ENCODE measurements at regions not wholly inside any gene's neighbourhood (a gene's known extent, or its start where the extent isn't known, plus 50 kb on each side); places are given as distances from the start of the nearest gene placed in this dataset.

DNA sequence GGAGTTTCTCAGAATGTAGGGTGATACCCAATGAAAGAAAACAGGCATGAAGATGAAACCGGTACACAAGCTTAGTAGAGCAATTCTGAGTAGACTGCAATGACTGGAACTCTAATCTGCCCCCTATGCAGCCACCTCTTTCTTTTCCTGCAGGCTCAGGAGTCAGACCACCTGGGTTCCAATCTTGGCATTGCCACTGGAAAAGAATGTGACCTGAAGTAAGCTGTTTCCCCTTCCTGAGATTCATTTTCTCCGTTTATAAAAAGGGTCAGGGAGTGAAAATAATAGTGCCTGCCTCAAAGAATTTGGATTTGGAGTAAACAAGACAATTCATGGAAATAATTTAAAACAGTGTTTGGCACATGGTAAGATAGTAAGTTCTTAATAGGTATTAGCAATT is 1464.0 kb downstream of the PCDH7 start:
- Mint-ChIP-seq H3K27me3 (ENCODE audit: insufficient read depth) (no peaks in the 10 kb centered on the region), H3K36me3 (ENCODE audit: low read depth) (no peaks in the 10 kb centered on the region), H3K9me3 (peaks cover 30% of the 10 kb centered on the region), H3K27ac (no peak overlapping the region), H3K4me3 (no peak overlapping the region), H3K4me1 (ENCODE audit: low read depth) (no peaks in the 10 kb centered on the region)
- DNase-seq = no peak
- TF ChIP-seq, protein P1, sequence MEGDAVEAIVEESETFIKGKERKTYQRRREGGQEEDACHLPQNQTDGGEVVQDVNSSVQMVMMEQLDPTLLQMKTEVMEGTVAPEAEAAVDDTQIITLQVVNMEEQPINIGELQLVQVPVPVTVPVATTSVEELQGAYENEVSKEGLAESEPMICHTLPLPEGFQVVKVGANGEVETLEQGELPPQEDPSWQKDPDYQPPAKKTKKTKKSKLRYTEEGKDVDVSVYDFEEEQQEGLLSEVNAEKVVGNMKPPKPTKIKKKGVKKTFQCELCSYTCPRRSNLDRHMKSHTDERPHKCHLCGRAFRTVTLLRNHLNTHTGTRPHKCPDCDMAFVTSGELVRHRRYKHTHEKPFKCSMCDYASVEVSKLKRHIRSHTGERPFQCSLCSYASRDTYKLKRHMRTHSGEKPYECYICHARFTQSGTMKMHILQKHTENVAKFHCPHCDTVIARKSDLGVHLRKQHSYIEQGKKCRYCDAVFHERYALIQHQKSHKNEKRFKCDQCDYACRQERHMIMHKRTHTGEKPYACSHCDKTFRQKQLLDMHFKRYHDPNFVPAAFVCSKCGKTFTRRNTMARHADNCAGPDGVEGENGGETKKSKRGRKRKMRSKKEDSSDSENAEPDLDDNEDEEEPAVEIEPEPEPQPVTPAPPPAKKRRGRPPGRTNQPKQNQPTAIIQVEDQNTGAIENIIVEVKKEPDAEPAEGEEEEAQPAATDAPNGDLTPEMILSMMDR (IDR thresholded peaks at IDR 0.05) = no peak

DNA sequence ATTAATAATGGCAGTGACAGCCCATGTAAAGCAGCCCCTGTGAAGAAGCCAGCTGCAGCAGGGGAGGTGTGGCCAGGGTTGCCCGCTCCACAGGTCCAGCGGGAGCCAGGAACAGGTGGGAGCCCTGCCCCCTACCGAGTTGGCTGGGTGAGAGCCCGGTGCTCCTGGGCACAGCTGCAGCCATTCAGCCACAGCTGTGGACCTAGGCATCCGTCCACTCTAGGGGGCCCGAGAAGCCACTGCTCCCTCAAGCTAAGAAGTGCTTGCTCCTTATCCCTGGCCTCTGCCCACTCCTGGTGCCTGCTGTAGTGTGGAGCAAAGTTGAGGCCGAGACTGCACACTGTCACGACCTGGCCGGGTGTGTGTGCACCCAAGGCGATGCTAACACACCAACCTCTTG is 1469.0 kb downstream of the PCDH7 start:
- Mint-ChIP-seq H3K9me3 (peaks cover 26% of the 10 kb centered on the region), H3K36me3 (ENCODE audit: low read depth) (no peaks in the 10 kb centered on the region), H3K4me3 (no peak overlapping the region), H3K27ac (no peak overlapping the region), H3K27me3 (ENCODE audit: insufficient read depth) (no peaks in the 10 kb centered on the region), H3K4me1 (ENCODE audit: low read depth) (no peaks in the 10 kb centered on the region)
- TF ChIP-seq, protein P1 (IDR thresholded peaks at IDR 0.05) = no peak
- DNase-seq = no peak

DNA sequence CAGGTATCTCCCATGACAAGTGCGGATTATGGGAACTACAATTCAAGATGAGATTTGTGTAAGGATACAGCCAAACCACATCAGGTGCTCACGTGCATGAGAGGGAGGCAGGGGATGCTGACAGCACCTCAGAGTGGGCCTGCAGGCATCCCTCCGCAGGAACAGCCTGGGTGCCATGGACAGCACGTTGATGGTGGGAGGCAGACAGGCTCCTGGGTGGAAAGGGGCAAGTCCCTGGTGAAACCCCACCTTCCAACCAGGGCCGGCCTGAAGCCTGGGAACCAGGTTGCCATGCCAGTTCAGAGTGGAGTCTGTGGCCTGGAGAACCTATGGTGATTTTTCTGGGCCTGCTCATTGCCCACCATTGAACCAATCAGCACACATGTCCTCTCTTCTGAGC is 1469.6 kb downstream of the PCDH7 start:
- peaks cover 27% of the 10 kb centered on the region for H3K9me3 Mint-ChIP-seq
- H3K4me1 Mint-ChIP-seq (ENCODE audit: low read depth) = no peaks in the 10 kb centered on the region
- no peak for DNase-seq
- no peak overlapping the region for H3K27ac Mint-ChIP-seq
- no peak overlapping the region for H3K4me3 Mint-ChIP-seq
- no peaks in the 10 kb centered on the region for H3K27me3 Mint-ChIP-seq (ENCODE audit: insufficient read depth)
- TF ChIP-seq, protein P1 (IDR thresholded peaks at IDR 0.05) = no peak
- no peaks in the 10 kb centered on the region for H3K36me3 Mint-ChIP-seq (ENCODE audit: low read depth)

DNA sequence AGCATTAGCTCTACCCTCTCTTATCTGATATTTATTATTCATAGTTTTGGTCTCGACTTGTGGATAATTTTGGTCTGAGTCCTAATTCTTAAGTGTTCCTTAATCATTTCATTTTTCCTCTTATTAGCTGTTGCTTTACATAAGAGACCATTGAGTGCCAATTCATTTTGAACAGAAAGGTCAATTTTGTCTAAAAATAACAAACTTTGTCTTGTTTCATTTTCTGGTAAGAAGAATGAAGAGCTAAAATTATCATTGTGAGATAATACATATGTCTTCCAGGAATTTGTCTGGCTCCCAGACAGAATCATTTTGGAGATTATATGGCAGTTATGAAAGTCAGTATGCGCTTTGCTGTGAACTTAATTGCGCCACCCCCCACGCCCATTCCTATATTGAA is 1471.8 kb downstream of the PCDH7 start:
- Mint-ChIP-seq H3K36me3 (ENCODE audit: low read depth) (no peaks in the 10 kb centered on the region), H3K27me3 (ENCODE audit: insufficient read depth) (no peaks in the 10 kb centered on the region), H3K4me3 (no peak overlapping the region), H3K9me3 (peaks cover 39% of the 10 kb centered on the region), H3K4me1 (ENCODE audit: low read depth) (no peaks in the 10 kb centered on the region), H3K27ac (no peak overlapping the region)
- no peak for DNase-seq
- TF ChIP-seq, protein P1 (IDR thresholded peaks at IDR 0.05) = no peak

DNA sequence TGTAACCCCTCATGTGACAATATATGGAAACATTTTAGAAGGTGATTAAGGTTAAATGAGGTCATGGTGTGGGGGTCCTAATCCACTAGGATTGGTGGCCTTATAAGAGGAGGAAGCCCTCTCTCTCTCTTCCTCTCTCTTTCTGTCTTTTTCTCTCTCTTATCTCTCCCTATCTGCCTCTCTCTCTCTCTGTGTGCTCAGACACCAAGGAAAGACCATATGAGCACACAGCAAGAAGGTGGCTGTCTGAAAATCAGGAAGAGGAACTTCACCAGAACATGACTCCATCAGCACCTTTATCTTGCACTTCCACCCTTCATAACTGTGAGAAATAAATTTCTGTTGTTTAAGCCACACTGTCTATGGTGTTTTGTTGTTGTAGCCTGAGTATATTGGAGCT is 1472.2 kb downstream of the PCDH7 start:
- Mint-ChIP-seq H3K9me3 (peaks cover 41% of the 10 kb centered on the region), H3K27ac (no peak overlapping the region), H3K36me3 (ENCODE audit: low read depth) (no peaks in the 10 kb centered on the region), H3K4me3 (no peak overlapping the region), H3K4me1 (ENCODE audit: low read depth) (no peaks in the 10 kb centered on the region), H3K27me3 (ENCODE audit: insufficient read depth) (no peaks in the 10 kb centered on the region)
- DNase-seq = no peak
- TF ChIP-seq, protein P1 (IDR thresholded peaks at IDR 0.05) = no peak

DNA sequence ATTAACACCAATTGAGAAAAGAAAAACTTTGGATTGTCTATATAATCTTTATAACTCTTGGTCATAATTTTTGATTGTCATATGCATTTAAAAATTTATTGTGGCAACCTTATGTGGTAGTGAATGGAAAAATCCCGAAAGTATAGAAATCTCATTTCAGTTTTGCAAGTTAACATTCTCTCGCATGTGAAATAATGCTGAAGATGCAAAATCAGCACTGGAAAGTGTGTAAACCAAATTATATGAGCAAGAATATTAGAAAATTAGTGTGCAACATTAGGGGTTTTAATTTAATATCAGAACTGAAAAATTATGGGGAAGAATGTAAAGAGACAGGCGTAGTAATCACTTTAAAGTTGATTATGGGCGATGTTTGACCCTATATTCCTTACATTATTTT is 1472.8 kb downstream of the PCDH7 start:
- TF ChIP-seq, protein P1 (IDR thresholded peaks at IDR 0.05) = no peak

More for the DNA sequence above, 1472.8 kb downstream of the PCDH7 start:
- Mint-ChIP-seq H3K27ac (no peak overlapping the region), H3K27me3 (ENCODE audit: insufficient read depth) (no peaks in the 10 kb centered on the region), H3K4me3 (no peak overlapping the region), H3K9me3 (peaks cover 41% of the 10 kb centered on the region), H3K4me1 (ENCODE audit: low read depth) (no peaks in the 10 kb centered on the region), H3K36me3 (ENCODE audit: low read depth) (no peaks in the 10 kb centered on the region)
- DNase-seq = no peak

Measured in HFFc6 (cell line).